H9 (cell line): ENCODE measurements at regions not wholly inside any gene's neighbourhood (a gene's known extent, or its start where the extent isn't known, plus 50 kb on each side); places are given as distances from the start of the nearest gene placed in this dataset.

Experiments used
- DNase-seq: peaks from one replicate; pipeline ENCODE4 v3.0.0-alpha.2; 2017
- H2AFZ ChIP-seq: one replicate; pipeline ENCODE4 v1.6.1; 2013; ENCODE audit warnings: mild to moderate bottlenecking, low read length, control low read depth, moderate library complexity
- H2AK5ac ChIP-seq: 2 replicates; pipeline ENCODE4 v1.6.1; 2013; ENCODE audit warnings: low read length, control low read depth, mixed read lengths; ENCODE audit not compliant: insufficient read length
- H2BK120ac ChIP-seq: one replicate; pipeline ENCODE4 v1.6.1; 2013; ENCODE audit warnings: low read depth, mild to moderate bottlenecking, low read length, control low read depth, inconsistent platforms; ENCODE audit not compliant: poor library complexity, severe bottlenecking
- H2BK12ac ChIP-seq: 2 replicates; pipeline ENCODE4 v1.6.1; 2013; ENCODE audit warnings: low read length, control low read depth, mixed read lengths, low read depth; ENCODE audit not compliant: insufficient read length
- H2BK15ac ChIP-seq: 2 replicates; pipeline ENCODE4 v1.6.1; 2013; ENCODE audit warnings: low read depth, low read length, control low read depth
- H2BK20ac ChIP-seq: one replicate; pipeline ENCODE4 v1.6.1; 2013; ENCODE audit warnings: low read depth, mild to moderate bottlenecking, low read length, control low read depth, inconsistent platforms; ENCODE audit not compliant: poor library complexity, severe bottlenecking
- H2BK5ac ChIP-seq: 2 replicates; pipeline ENCODE4 v1.6.1; 2013; ENCODE audit warnings: low read length, control low read depth, mixed read lengths; ENCODE audit not compliant: insufficient read length
- H3K14ac ChIP-seq: 2 replicates; pipeline ENCODE4 v1.6.1; 2013; ENCODE audit warnings: low read length, control low read depth; ENCODE audit not compliant: insufficient read depth
- H3K18ac ChIP-seq: 2 replicates; pipeline ENCODE4 v1.6.1; 2013; ENCODE audit warnings: low read depth, mild to moderate bottlenecking, mixed read lengths, low read length, control low read depth; ENCODE audit not compliant: insufficient read length
- H3K23ac ChIP-seq: 2 replicates; pipeline ENCODE4 v1.6.1; 2013; ENCODE audit warnings: low read length, control low read depth, mixed read lengths, low read depth; ENCODE audit not compliant: insufficient read length
- H3K23me2 ChIP-seq: 2 replicates; pipeline ENCODE4 v1.6.1; 2013; ENCODE audit warnings: low read depth, mild to moderate bottlenecking, mixed read lengths, low read length, control low read depth; ENCODE audit not compliant: insufficient read length, poor library complexity, severe bottlenecking
- H3K27ac ChIP-seq: 2 replicates; pipeline ENCODE4 v1.5.1; 2013; ENCODE audit warnings: low read length, control low read depth, mixed read lengths, low read depth; ENCODE audit not compliant: insufficient read length
- H3K27me3 ChIP-seq: 2 replicates; pipeline ENCODE4 v1.6.1; 2013; ENCODE audit warnings: low read length, control low read depth, inconsistent platforms; ENCODE audit not compliant: insufficient read depth
- H3K4ac ChIP-seq: 2 replicates; pipeline ENCODE4 v1.6.1; 2013; ENCODE audit warnings: low read depth, mild to moderate bottlenecking, control low read depth, inconsistent platforms, low read length, moderate library complexity
- H3K4me1 ChIP-seq: 2 replicates; pipeline ENCODE4 v1.6.1; 2013; ENCODE audit warnings: low read length, control low read depth, inconsistent platforms; ENCODE audit not compliant: insufficient read depth
- H3K4me2 ChIP-seq: 2 replicates; pipeline ENCODE4 v1.6.1; 2013; ENCODE audit warnings: low read length, control low read depth, mixed read lengths; ENCODE audit not compliant: insufficient read length, insufficient read depth
- H3K56ac ChIP-seq: 2 replicates; pipeline ENCODE4 v1.6.1; 2013; ENCODE audit warnings: low read depth, mild to moderate bottlenecking, mixed read lengths, low read length, control low read depth; ENCODE audit not compliant: insufficient read length
- H3K79me1 ChIP-seq: 2 replicates; pipeline ENCODE4 v1.6.1; 2013; ENCODE audit warnings: low read depth, mild to moderate bottlenecking, moderate library complexity, low read length, control low read depth, inconsistent platforms; ENCODE audit not compliant: insufficient read depth, poor library complexity, severe bottlenecking
- H3K79me2 ChIP-seq: 2 replicates; pipeline ENCODE4 v1.6.1; 2013; ENCODE audit warnings: low read length, control low read depth, inconsistent platforms; ENCODE audit not compliant: insufficient read depth
- H3K9ac ChIP-seq: 2 replicates; pipeline ENCODE4 v1.6.1; 2013; ENCODE audit warnings: low read length, control low read depth, mixed read lengths; ENCODE audit not compliant: insufficient read length; ENCODE audit errors: extremely low read depth
- H3K9me3 ChIP-seq: one replicate; pipeline ENCODE4 v1.6.1; 2013; ENCODE audit warnings: low read depth, low read length, inconsistent platforms; ENCODE audit not compliant: control insufficient read depth
- H3T11ph ChIP-seq: one replicate; pipeline ENCODE4 v1.6.1; 2013; ENCODE audit warnings: mild to moderate bottlenecking, low read length, control low read depth, inconsistent platforms
- H4K20me1 ChIP-seq: one replicate; pipeline ENCODE4 v1.6.1; 2013; ENCODE audit not compliant: control insufficient read depth, insufficient read length, insufficient read depth
- H4K5ac ChIP-seq: 2 replicates; pipeline ENCODE4 v1.6.1; 2013; ENCODE audit warnings: low read depth, mild to moderate bottlenecking, mixed read lengths, low read length, control low read depth; ENCODE audit not compliant: insufficient read length
- H4K8ac ChIP-seq: replicated peaks from 2 replicates; pipeline ENCODE4 v1.6.1; 2013; ENCODE audit warnings: low read length, control low read depth, mixed read lengths, low read depth; ENCODE audit not compliant: insufficient read length
- H4K91ac ChIP-seq: 2 replicates; pipeline ENCODE4 v1.6.1; 2013; ENCODE audit warnings: low read depth, mild to moderate bottlenecking, moderate library complexity, mixed read lengths, low read length, control low read depth; ENCODE audit not compliant: insufficient read length
- H3K27ac Mint-ChIP-seq, 3 experiments: 2 replicates in 2 of 3; 3 replicates in 1 of 3; pipeline ENCODE4 v1.8.0; 2020 to 2021; ENCODE audit warnings: mixed read lengths in 3 of 3, mild to moderate bottlenecking in 1 of 3, moderate library complexity in 1 of 3
- H3K27me3 Mint-ChIP-seq: 2 replicates; pipeline ENCODE4 v1.8.0; 2021; ENCODE audit warnings: low read depth, mild to moderate bottlenecking, moderate library complexity, mixed read lengths
- H3K36me3 Mint-ChIP-seq, 3 experiments: 2 replicates in 2 of 3; 3 replicates in 1 of 3; pipeline ENCODE4 v1.8.0; 2020 to 2021; ENCODE audit warnings: low read depth in 3 of 3, mixed read lengths in 3 of 3; ENCODE audit not compliant: insufficient read depth in 1 of 3
- H3K4me1 Mint-ChIP-seq, 2 experiments: 2 replicates each; pipeline ENCODE4 v1.8.0; 2020; ENCODE audit warnings: mixed read lengths in 2 of 2
- H3K4me3 Mint-ChIP-seq, 2 experiments: 2 replicates in 1 of 2; 3 replicates in 1 of 2; pipeline ENCODE4 v1.8.0; 2020 to 2021; ENCODE audit warnings: mild to moderate bottlenecking in 2 of 2, mixed read lengths in 2 of 2, moderate library complexity in 1 of 2
- H3K9me3 Mint-ChIP-seq, 2 experiments: 2 replicates in 1 of 2; 3 replicates in 1 of 2; pipeline ENCODE4 v1.8.0; 2020; ENCODE audit warnings: mild to moderate bottlenecking in 2 of 2, mixed read lengths in 2 of 2, moderate library complexity in 1 of 2
- CTCF ChIP-seq: fragments of 200-600 bp; sonication (generic); conservative IDR thresholded peaks from 3 replicates; pipeline ENCODE4 v1.8.0; 2021; ENCODE audit warnings: antibody characterized with exemption, mild to moderate bottlenecking
- WGBS: extraction: QIAGEN DNeasy Blood & Tissue Kit; methylation state at CpG from one replicate; pipeline ENCODE4 v1.1.7; 2013; ENCODE audit warnings: missing lambda C conversion rate, low lambda C conversion rate, mixed read lengths; ENCODE audit not compliant: insufficient read length; ENCODE audit errors: extremely low coverage; 5-methylcytosine and 5-hydroxymethylcytosine counted together

- no peak overlapping the region for H3K27ac Mint-ChIP-seq
- WGBS = 100% methylated on average over 1 of the region's 3 CpGs
Observed at GRCh38 chr12:13668880-13669279, 312.5 kb downstream of the GRIN2B start.

More at GRCh38 chr12:13668880-13669279, 312.5 kb downstream of the GRIN2B start:
- Histone ChIP-seq H2BK120ac (no peak overlapping the region), H3K4me2 (no peak overlapping the region), H2BK12ac (no peak overlapping the region), H3T11ph (no peak overlapping the region), H3K79me2 (no peaks in the 10 kb centered on the region), H2BK15ac (no peak overlapping the region), H2AFZ (no peak overlapping the region), H4K5ac (no peak overlapping the region), H3K27me3 (no peaks in the 10 kb centered on the region), H2AK5ac (no peak overlapping the region), H3K27ac (no peak overlapping the region), H3K18ac (no peak overlapping the region), H3K9ac (no peak overlapping the region), H3K23me2 (no peaks in the 10 kb centered on the region), H3K4ac (no peak overlapping the region), H2BK20ac (no peak overlapping the region), H3K56ac (no peak overlapping the region), H3K14ac (no peak overlapping the region), H2BK5ac (no peak overlapping the region), H3K4me1 (no peaks in the 10 kb centered on the region; the same call in 1 of the 2 replicates), H3K23ac (no peak overlapping the region), H3K79me1 (no peaks in the 10 kb centered on the region), H4K20me1 (no peaks in the 10 kb centered on the region), H3K9me3 (no peaks in the 10 kb centered on the region), H4K8ac (no peak overlapping the region), H4K91ac (no peak overlapping the region)
- Mint-ChIP-seq H3K27me3 (peaks cover 5% of the 10 kb centered on the region), H3K9me3 (no peaks in the 10 kb centered on the region), H3K4me1 (no peaks in the 10 kb centered on the region), H3K36me3 (no peaks in the 10 kb centered on the region), H3K4me3 (no peak overlapping the region)
- TF ChIP-seq CTCF = no peak
- DNase-seq = no peak
